ENCODE measurements at regions not wholly inside any gene's neighbourhood (a gene's known extent, or its start where the extent isn't known, plus 50 kb on each side); places are given as distances from the start of the nearest gene placed in this dataset.

- no peak for DNase-seq (ENCODE audit: low read depth in 2 of 2)
Observed at GRCh38 chr4:35164063-35164462, 1080.3 kb downstream of the ARAP2 start.

GRCh38 chr4:35166466-35166865, 1077.8 kb downstream of the ARAP2 start:
- DNase-seq (ENCODE audit: low read depth in 2 of 2) = no peak

GRCh38 chr4:35167385-35167784, 1076.9 kb downstream of the ARAP2 start:
- no peak for DNase-seq (ENCODE audit: low read depth in 2 of 2)

- no peak for DNase-seq (ENCODE audit: low read depth in 2 of 2)
Observed at GRCh38 chr4:35175487-35175886, 1068.8 kb downstream of the ARAP2 start.

- DNase-seq (ENCODE audit: low read depth in 2 of 2) = no peak
Observed at GRCh38 chr4:35175894-35176293, 1068.4 kb downstream of the ARAP2 start.

GRCh38 chr4:35182451-35182850, 1061.9 kb downstream of the ARAP2 start:
- no peak for DNase-seq (ENCODE audit: low read depth in 2 of 2)

- DNase-seq (ENCODE audit: low read depth in 2 of 2) = no peak
Observed at GRCh38 chr4:35189988-35190613, 1054.2 kb downstream of the ARAP2 start.

- DNase-seq (ENCODE audit: low read depth in 2 of 2) = no peak
Observed at GRCh38 chr4:35201403-35201802, 1042.9 kb downstream of the ARAP2 start.

GRCh38 chr4:35216636-35217035, 1027.7 kb downstream of the ARAP2 start:
- DNase-seq (ENCODE audit: low read depth in 2 of 2) = no peak

- no peak for DNase-seq (ENCODE audit: low read depth in 2 of 2)
Observed at GRCh38 chr4:35217331-35217730, 1027.0 kb downstream of the ARAP2 start.

- no peak for DNase-seq (ENCODE audit: low read depth in 2 of 2)
Observed at GRCh38 chr4:35228313-35228712, 1016.0 kb downstream of the ARAP2 start.

GRCh38 chr4:35229021-35229420, 1015.3 kb downstream of the ARAP2 start:
- no peak for DNase-seq (ENCODE audit: low read depth in 2 of 2)

- no peak for DNase-seq (ENCODE audit: low read depth in 2 of 2)
Observed at GRCh38 chr4:35237924-35238323, 1006.4 kb downstream of the ARAP2 start.

- no peak for DNase-seq (ENCODE audit: low read depth in 2 of 2)
Observed at GRCh38 chr4:35238793-35239192, 1005.5 kb downstream of the ARAP2 start.

GRCh38 chr4:35246493-35246892, 997.8 kb downstream of the ARAP2 start:
- no peak for DNase-seq (ENCODE audit: low read depth in 2 of 2)

GRCh38 chr4:35247047-35247446, 997.3 kb downstream of the ARAP2 start:
- DNase-seq (ENCODE audit: low read depth in 2 of 2) = no peak

GRCh38 chr4:35250331-35250730, 994.0 kb downstream of the ARAP2 start:
- DNase-seq (ENCODE audit: low read depth in 2 of 2) = no peak

GRCh38 chr4:35250761-35251160, 993.6 kb downstream of the ARAP2 start:
- DNase-seq (ENCODE audit: low read depth in 2 of 2) = no peak

GRCh38 chr4:35252071-35252470, 992.2 kb downstream of the ARAP2 start:
- no peak for DNase-seq (ENCODE audit: low read depth in 2 of 2)

GRCh38 chr4:35252866-35253265, 991.4 kb downstream of the ARAP2 start:
- no peak for DNase-seq (ENCODE audit: low read depth in 2 of 2)

GRCh38 chr4:35253331-35253730, 991.0 kb downstream of the ARAP2 start:
- DNase-seq (ENCODE audit: low read depth in 2 of 2) = no peak

GRCh38 chr4:35286434-35286833, 957.9 kb downstream of the ARAP2 start:
- no peak for DNase-seq (ENCODE audit: low read depth in 2 of 2)

- DNase-seq (ENCODE audit: low read depth in 2 of 2) = no peak
Observed at GRCh38 chr4:35300996-35301774, 943.1 kb downstream of the ARAP2 start.

GRCh38 chr4:35315419-35315818, 928.9 kb downstream of the ARAP2 start:
- DNase-seq (ENCODE audit: low read depth in 2 of 2) = no peak

Measured in fibroblast of skin of left biceps (primary cell).